OCI-LY3 (cell line): ENCODE measurements at regions not wholly inside any gene's neighbourhood (a gene's known extent, or its start where the extent isn't known, plus 50 kb on each side); places are given as distances from the start of the nearest gene placed in this dataset.

Experiments
- H2AFZ ChIP-seq: fragments of 200-600, 300-600 bp; shearing (Covaris generic); 2 replicates; pipeline ENCODE4 v1.6.0; 2014; ENCODE audit warnings: antibody characterized with exemption, low read depth, low read length
- H3K27ac ChIP-seq: fragments of 200-600, 300-600 bp; sonication (generic); 2 replicates; pipeline ENCODE4 v1.5.1; 2014; ENCODE audit warnings: mild to moderate bottlenecking, low read length, moderate library complexity, mixed read lengths
- H3K27me3 ChIP-seq: fragments of 200-600, 300-600 bp; sonication (generic); 2 replicates; pipeline ENCODE4 v1.6.1; 2014; ENCODE audit warnings: low read depth, low read length, mixed read lengths
- H3K36me3 ChIP-seq: fragments of 200-600, 300-600 bp; sonication (generic); replicated peaks from 2 replicates; pipeline ENCODE3; 2014; ENCODE audit warnings: low read depth, low read length, mixed read lengths
- H3K4me1 ChIP-seq: fragments of 300-600, 200-600 bp; sonication (generic); 2 replicates; pipeline ENCODE4 v1.6.1; 2014; ENCODE audit warnings: low read length, mixed read lengths
- H3K4me2 ChIP-seq: fragments of 200-600, 300-600 bp; sonication (generic); 2 replicates; pipeline ENCODE4 v1.6.1; 2014; ENCODE audit warnings: low read length, mixed read lengths
- H3K4me3 ChIP-seq: fragments of 300-600, 200-600 bp; sonication (generic); 2 replicates; pipeline ENCODE4 v1.5.1; 2014; ENCODE audit warnings: antibody characterized with exemption, mild to moderate bottlenecking, low read length, moderate library complexity
- H3K79me2 ChIP-seq: fragments of 300-600, 200-600 bp; shearing (Covaris generic); 2 replicates; pipeline ENCODE4 v1.6.1; 2014; ENCODE audit warnings: mild to moderate bottlenecking, low read length, mixed read lengths
- H3K9ac ChIP-seq: fragments of 300-600, 200-600 bp; shearing (Covaris generic); 2 replicates; pipeline ENCODE4 v1.6.0; 2014; ENCODE audit warnings: mild to moderate bottlenecking, low read length, moderate library complexity
- H3K9me3 ChIP-seq: fragments of 200-600, 300-600 bp; shearing (Covaris generic); 2 replicates; pipeline ENCODE4 v1.6.1; 2014; ENCODE audit warnings: low read length, mixed read lengths; ENCODE audit not compliant: insufficient read depth
- H4K20me1 ChIP-seq: fragments of 200-600, 300-600 bp; sonication (generic); 2 replicates; pipeline ENCODE4 v1.6.1; 2016; ENCODE audit warnings: low read length, mixed read lengths; ENCODE audit not compliant: insufficient read depth
- EZH2phosphoT487 ChIP-seq: fragments of 200-600 bp; shearing (Covaris generic); IDR thresholded peaks from 2 replicates; pipeline ENCODE4 v1.6.1; 2018; ENCODE audit warnings: antibody characterized with exemption, mixed run types, low read depth
- TF ChIP-seq, protein P1 (sequence below): fragments of 200-600, 300-600 bp; sonication (generic); IDR thresholded peaks from 2 replicates; pipeline ENCODE4 v1.5.1; 2014; ENCODE audit warnings: antibody characterized with exemption, low read length, low read depth

DNA sequence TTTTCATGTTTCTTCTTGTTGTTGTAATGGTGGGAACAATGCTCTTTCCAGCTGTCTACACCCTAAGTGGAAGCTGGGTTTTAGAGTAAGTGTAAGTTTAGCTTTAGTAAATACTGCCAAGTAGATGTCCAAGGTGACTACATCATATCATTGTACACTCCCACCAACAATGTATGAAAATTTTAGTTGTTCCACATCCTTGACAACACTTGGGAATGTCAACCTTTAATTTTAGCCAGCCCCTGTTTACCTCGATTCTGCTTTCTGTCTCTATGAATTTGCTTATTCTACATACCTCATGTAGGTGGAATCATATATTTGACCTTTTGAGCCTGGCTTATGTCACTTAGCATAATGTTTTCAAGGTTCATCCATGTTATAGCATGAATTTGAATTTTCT, 93.0 kb downstream of the MTPAP start:
- TF ChIP-seq EZH2phosphoT487, result no peak
- TF ChIP-seq, protein P1, sequence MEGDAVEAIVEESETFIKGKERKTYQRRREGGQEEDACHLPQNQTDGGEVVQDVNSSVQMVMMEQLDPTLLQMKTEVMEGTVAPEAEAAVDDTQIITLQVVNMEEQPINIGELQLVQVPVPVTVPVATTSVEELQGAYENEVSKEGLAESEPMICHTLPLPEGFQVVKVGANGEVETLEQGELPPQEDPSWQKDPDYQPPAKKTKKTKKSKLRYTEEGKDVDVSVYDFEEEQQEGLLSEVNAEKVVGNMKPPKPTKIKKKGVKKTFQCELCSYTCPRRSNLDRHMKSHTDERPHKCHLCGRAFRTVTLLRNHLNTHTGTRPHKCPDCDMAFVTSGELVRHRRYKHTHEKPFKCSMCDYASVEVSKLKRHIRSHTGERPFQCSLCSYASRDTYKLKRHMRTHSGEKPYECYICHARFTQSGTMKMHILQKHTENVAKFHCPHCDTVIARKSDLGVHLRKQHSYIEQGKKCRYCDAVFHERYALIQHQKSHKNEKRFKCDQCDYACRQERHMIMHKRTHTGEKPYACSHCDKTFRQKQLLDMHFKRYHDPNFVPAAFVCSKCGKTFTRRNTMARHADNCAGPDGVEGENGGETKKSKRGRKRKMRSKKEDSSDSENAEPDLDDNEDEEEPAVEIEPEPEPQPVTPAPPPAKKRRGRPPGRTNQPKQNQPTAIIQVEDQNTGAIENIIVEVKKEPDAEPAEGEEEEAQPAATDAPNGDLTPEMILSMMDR, result no peak
- H2AFZ ChIP-seq, result no peak overlapping the region
- no peaks in the 10 kb centered on the region for H3K4me1 ChIP-seq
- H3K27me3 ChIP-seq, result no peaks in the 10 kb centered on the region
- no peaks in the 10 kb centered on the region for H4K20me1 ChIP-seq
- H3K27ac ChIP-seq, result no peak overlapping the region
- H3K9ac ChIP-seq, result no peak overlapping the region
- no peaks in the 10 kb centered on the region for H3K9me3 ChIP-seq
- no peak overlapping the region for H3K4me2 ChIP-seq
- no peaks in the 10 kb centered on the region for H3K79me2 ChIP-seq
- H3K36me3 ChIP-seq, result no peaks in the 10 kb centered on the region
- no peak overlapping the region for H3K4me3 ChIP-seq

DNA sequence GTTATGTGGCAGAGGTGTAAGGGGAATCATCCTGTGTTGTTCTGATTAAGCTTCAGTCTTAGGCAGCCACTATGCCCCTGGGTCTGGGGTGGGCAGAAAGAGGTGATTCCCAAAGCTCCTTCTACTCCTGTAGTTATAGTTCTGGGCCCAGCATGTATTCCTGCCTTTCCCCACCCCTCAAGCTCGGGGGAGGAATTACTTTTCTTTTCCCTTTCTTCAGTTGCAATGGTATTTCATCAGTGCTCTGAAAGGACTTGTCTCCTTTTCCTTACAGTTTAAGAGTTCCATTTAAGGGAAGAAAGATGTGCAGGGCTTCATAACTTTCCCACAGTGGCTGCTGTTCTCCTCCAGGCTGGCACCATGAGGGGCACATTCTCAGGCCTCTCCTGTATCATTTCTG, 94.2 kb downstream of the MTPAP start:
- Histone ChIP-seq H3K9ac (no peak overlapping the region), H3K4me1 (no peaks in the 10 kb centered on the region), H3K27ac (no peak overlapping the region), H3K4me3 (no peak overlapping the region), H2AFZ (no peak overlapping the region), H3K36me3 (no peaks in the 10 kb centered on the region), H4K20me1 (no peaks in the 10 kb centered on the region), H3K27me3 (no peaks in the 10 kb centered on the region), H3K4me2 (no peak overlapping the region), H3K79me2 (no peaks in the 10 kb centered on the region), H3K9me3 (no peaks in the 10 kb centered on the region)
- TF ChIP-seq, protein P1, result no peak
- TF ChIP-seq EZH2phosphoT487, result no peak

DNA sequence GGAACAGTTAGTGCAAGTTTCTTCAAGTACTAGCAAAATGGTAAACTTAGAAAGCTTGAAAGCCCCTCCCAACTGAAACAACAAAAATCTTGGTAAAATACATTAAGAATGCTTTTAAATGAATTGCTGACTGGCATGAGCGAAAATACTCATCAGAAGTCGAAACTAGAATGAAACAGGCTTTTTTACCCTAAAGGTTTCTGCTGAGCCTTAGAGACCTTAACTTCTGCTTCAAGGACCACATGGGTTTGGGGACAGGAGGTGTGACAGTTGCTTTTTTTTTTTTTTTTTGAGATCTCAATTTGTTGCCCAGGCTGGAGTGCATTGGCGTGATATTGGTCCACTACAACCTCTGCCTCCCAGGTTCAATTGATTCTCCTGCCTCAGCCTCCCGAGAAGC, 100.3 kb downstream of the MTPAP start:
- no peak for TF ChIP-seq EZH2phosphoT487
- TF ChIP-seq, protein P1, result no peak

DNA sequence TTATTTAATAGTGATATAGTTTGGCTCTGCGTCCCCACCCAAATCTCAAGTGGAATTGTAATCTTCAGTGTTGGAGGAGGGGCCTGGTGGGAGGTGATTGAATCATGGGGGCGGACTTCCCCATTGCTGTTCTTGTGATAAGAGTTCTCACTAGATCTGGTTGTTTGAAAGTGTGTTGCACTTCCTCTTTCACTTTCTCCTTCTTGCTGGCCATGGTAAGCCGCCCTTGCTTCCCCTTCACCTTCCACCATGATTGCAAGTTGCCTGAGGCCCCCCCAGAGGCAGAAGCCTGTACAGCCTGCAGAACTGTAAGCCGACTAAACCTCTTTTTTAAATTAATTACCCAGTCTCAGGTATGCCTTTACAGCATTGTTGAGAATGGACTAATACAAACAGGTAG, 101.4 kb downstream of the MTPAP start:
- Histone ChIP-seq H3K36me3 (no peaks in the 10 kb centered on the region), H3K27me3 (no peaks in the 10 kb centered on the region), H3K4me2 (no peak overlapping the region), H3K9ac (no peak overlapping the region), H3K4me3 (no peak overlapping the region), H3K9me3 (no peaks in the 10 kb centered on the region), H4K20me1 (no peaks in the 10 kb centered on the region), H3K4me1 (peaks cover 3% of the 10 kb centered on the region; the same call in 1 of the 2 replicates), H3K27ac (no peak overlapping the region), H2AFZ (no peak overlapping the region), H3K79me2 (no peaks in the 10 kb centered on the region)
- TF ChIP-seq EZH2phosphoT487, result no peak
- TF ChIP-seq, protein P1, result no peak

More for the DNA sequence above, 100.3 kb downstream of the MTPAP start:
- no peak overlapping the region for H2AFZ ChIP-seq
- H3K27ac ChIP-seq, result no peak overlapping the region
- no peaks in the 10 kb centered on the region for H4K20me1 ChIP-seq
- H3K36me3 ChIP-seq, result no peaks in the 10 kb centered on the region
- no peak overlapping the region for H3K4me2 ChIP-seq
- no peaks in the 10 kb centered on the region for H3K9me3 ChIP-seq
- peaks cover 3% of the 10 kb centered on the region; the same call in 1 of the 2 replicates for H3K4me1 ChIP-seq
- H3K27me3 ChIP-seq, result no peaks in the 10 kb centered on the region
- H3K79me2 ChIP-seq, result no peaks in the 10 kb centered on the region
- H3K9ac ChIP-seq, result no peak overlapping the region
- H3K4me3 ChIP-seq, result no peak overlapping the region
